Hepatocyte (in vitro differentiated cells): ENCODE measurements at regions not wholly inside any gene's neighbourhood (a gene's known extent, or its start where the extent isn't known, plus 50 kb on each side); places are given as distances from the start of the nearest gene placed in this dataset.

Source experiments
- CTCF ChIP-seq: fragments of 200-600 bp; sonication (generic); IDR thresholded peaks from 2 replicates; pipeline ENCODE4 v1.5.1; 2016; ENCODE audit warnings: antibody characterized with exemption, mild to moderate bottlenecking; ENCODE audit not compliant: poor library complexity
- EZH2 ChIP-seq: fragments of 200-600 bp; sonication (generic); IDR thresholded peaks from 2 replicates; pipeline ENCODE4 v1.6.1; 2016; ENCODE audit warnings: antibody characterized with exemption, mild to moderate bottlenecking, borderline replicate concordance

GRCh38 chr5:116747881-116748280, 173.3 kb upstream of the SEMA6A start:
- TF ChIP-seq CTCF (no peak), EZH2 (no peak)
